ENCODE measurements at regions not wholly inside any gene's neighbourhood (a gene's known extent, or its start where the extent isn't known, plus 50 kb on each side); places are given as distances from the start of the nearest gene placed in this dataset.
A peak's percentile ranks its signal among the peaks of the same experiment; 100 is the strongest.

DNA sequence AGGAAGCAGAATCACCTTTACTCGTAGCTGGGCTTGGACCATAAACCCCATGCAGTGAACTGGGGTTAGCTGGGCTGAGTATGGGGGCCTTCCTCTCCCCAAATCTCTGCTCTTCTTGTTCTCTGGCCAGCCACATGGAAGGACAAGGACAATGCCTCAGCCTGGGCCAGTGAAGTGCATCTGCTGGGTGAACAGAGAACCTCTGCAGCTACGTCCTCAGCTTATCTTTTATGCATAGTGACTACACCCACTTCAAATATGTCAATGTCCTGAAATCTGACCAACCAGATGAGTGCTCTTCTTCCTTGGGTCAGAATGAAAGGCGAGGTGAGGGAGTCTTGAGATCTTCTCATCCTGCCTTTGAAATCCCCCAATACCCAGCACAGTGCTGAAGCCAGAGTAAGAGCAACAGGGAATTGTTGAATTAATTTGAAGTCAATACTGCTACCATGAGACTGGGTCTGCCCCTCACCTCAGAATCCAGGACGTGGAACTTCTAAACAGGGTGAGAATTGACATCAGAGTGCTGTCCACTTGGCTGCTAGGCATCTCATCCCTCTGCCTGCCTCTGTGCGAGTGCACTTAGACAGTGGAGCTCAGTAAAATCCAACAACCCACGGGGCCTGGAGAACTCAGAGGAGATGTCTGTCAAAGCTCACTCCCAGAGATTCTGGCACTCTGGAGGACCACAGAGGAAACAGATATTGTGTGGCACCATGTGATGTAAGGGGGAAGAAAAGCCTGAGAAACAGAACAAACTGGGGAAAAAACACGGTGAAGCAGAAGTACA lies 99.0 kb downstream of the IER5 start:
- H3K27me3 Mint-ChIP-seq (ENCODE audit: low read depth): peaks cover 55% of the 10 kb centered on the region
- no peak overlapping the region for H3K4me3 Mint-ChIP-seq (ENCODE audit: unreplicated experiment)
- peaks cover 3% of the 10 kb centered on the region for H3K4me1 Mint-ChIP-seq (ENCODE audit: low read depth)
- no peaks in the 10 kb centered on the region for H3K9me3 Mint-ChIP-seq (ENCODE audit: low read depth)
- H3K36me3 Mint-ChIP-seq (ENCODE audit: low read depth): no peaks in the 10 kb centered on the region
- H3K27ac Mint-ChIP-seq (ENCODE audit: unreplicated experiment): no peak overlapping the region
- TF ChIP-seq CTCF (IDR thresholded peaks at IDR 0.05): no peak
- DNase-seq (ENCODE audit: low spot score): no peak

DNA sequence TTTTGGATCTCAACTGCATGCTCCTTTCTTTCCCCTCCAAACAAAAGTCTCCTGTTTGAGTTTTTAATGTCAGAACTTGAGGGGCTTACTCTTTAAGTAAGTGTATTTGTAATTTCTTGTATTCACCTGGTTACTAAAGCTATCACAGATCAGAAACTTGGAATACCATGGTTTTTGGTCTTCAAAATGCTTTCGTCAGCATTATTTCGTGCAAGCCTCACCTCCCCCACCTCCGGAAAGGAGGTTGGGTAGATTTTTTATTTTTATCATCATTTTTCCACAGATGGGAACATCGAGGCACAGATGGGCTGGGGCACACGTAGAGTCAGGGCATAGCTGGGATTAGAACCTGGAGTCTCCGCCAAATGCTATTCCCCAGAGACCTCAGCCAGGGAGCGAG lies 100.7 kb downstream of the IER5 start:
- H3K27me3 Mint-ChIP-seq (ENCODE audit: low read depth): peaks cover 57% of the 10 kb centered on the region
- no peak for DNase-seq (ENCODE audit: low spot score)
- no peak overlapping the region for H3K27ac Mint-ChIP-seq (ENCODE audit: unreplicated experiment)
- H3K4me3 Mint-ChIP-seq (ENCODE audit: unreplicated experiment): no peak overlapping the region
- no peak for TF ChIP-seq CTCF (IDR thresholded peaks at IDR 0.05)
- peaks cover 5% of the 10 kb centered on the region for H3K9me3 Mint-ChIP-seq (ENCODE audit: low read depth)
- peaks cover 3% of the 10 kb centered on the region for H3K4me1 Mint-ChIP-seq (ENCODE audit: low read depth)
- H3K36me3 Mint-ChIP-seq (ENCODE audit: low read depth): peaks cover 1% of the 10 kb centered on the region

- Mint-ChIP-seq H3K9me3 (ENCODE audit: low read depth) (peaks cover 5% of the 10 kb centered on the region), H3K27me3 (ENCODE audit: low read depth) (peaks cover 53% of the 10 kb centered on the region), H3K27ac (ENCODE audit: unreplicated experiment) (no peak overlapping the region), H3K36me3 (ENCODE audit: low read depth) (peaks cover 1% of the 10 kb centered on the region), H3K4me1 (ENCODE audit: low read depth) (peaks cover 3% of the 10 kb centered on the region), H3K4me3 (ENCODE audit: unreplicated experiment) (peak overlapping the region; percentile 22)
- no peak for DNase-seq (ENCODE audit: low spot score)
- TF ChIP-seq CTCF (IDR thresholded peaks at IDR 0.05): peak; percentile 91
Measured at GRCh38 chr1:181189691-181190363, 101.3 kb downstream of the IER5 start.

- H3K36me3 Mint-ChIP-seq (ENCODE audit: low read depth): peaks cover 1% of the 10 kb centered on the region
- no peak overlapping the region for H3K27ac Mint-ChIP-seq (ENCODE audit: unreplicated experiment)
- peaks cover 5% of the 10 kb centered on the region for H3K9me3 Mint-ChIP-seq (ENCODE audit: low read depth)
- TF ChIP-seq CTCF (IDR thresholded peaks at IDR 0.05): no peak
- H3K27me3 Mint-ChIP-seq (ENCODE audit: low read depth): peaks cover 48% of the 10 kb centered on the region
- H3K4me1 Mint-ChIP-seq (ENCODE audit: low read depth): peaks cover 3% of the 10 kb centered on the region
- peak overlapping the region; percentile 22 for H3K4me3 Mint-ChIP-seq (ENCODE audit: unreplicated experiment)
- DNase-seq (ENCODE audit: low spot score): no peak
Measured at GRCh38 chr1:181190364-181191035, 102.0 kb downstream of the IER5 start.

GRCh38 chr1:181191494-181192040 lies 103.1 kb downstream of the IER5 start:
- Mint-ChIP-seq H3K27me3 (ENCODE audit: low read depth) (peaks cover 37% of the 10 kb centered on the region), H3K36me3 (ENCODE audit: low read depth) (peaks cover 1% of the 10 kb centered on the region), H3K9me3 (ENCODE audit: low read depth) (peaks cover 5% of the 10 kb centered on the region), H3K4me3 (ENCODE audit: unreplicated experiment) (no peak overlapping the region), H3K27ac (ENCODE audit: unreplicated experiment) (no peak overlapping the region), H3K4me1 (ENCODE audit: low read depth) (peaks cover 3% of the 10 kb centered on the region)
- DNase-seq (ENCODE audit: low spot score): no peak
- no peak for TF ChIP-seq CTCF (IDR thresholded peaks at IDR 0.05)

Data from chondrocyte (in vitro differentiated cells).